ENCODE measurements at regions not wholly inside any gene's neighbourhood (a gene's known extent, or its start where the extent isn't known, plus 50 kb on each side); places are given as distances from the start of the nearest gene placed in this dataset.
"Not testable (repeated sequence)": the region's sequence is repeated elsewhere in the genome, so short reads cannot be mapped to it uniquely, and the experiment has no call there.

DNA sequence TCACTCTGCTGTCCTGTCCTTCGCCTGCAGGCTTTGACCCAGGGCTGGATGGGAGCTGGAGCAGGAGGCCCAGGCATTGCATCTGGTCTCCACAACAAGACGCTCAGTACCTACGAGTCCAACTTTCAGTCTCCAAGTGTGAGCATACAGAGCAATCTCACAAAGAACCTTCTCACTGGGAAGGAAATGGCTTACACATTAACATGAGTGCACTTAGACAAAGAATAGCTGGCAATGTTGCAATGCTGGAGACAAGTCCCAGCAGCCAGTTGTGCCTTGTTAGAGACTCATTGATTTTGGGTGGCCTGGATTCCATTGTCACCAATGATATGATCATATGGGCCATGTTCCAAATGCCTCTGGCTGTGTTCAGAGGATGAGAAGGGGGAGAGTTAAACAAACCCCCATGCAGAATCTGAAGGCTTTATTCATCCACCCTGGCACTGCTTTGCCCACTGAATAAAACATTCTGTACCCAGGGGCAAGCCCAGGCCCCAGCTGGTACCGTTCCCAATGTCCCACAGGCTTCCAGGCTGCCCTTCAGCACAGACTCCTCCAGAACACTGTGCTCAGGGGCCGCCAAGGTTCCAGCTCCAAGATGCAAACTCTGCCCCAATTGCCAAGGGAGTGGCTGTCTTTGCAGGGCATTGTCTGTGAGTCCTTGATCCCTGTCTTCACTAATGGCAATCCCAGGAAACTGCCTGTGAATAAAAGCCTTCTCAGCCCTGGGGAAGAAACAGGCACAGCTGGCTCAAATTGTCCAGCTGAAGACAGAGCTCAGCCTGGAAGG is 185.5 kb downstream of the HSD17B3 start:
- Histone ChIP-seq H3K4me3 (ENCODE audit: low read length in 2 of 2) (no peak overlapping the region), H3K27me3 (ENCODE audit: control insufficient read depth in 1 of 2, insufficient read depth in 2 of 2, low read length in 1 of 2) (no peaks in the 10 kb centered on the region), H3K27ac (ENCODE audit: low read depth in 1 of 2, low read length in 2 of 2) (no peak overlapping the region), H3K9me3 (ENCODE audit: control insufficient read depth, low read length) (no peaks in the 10 kb centered on the region), H3K4me1 (ENCODE audit: control insufficient read depth in 1 of 2, insufficient read depth in 2 of 2, low read length in 2 of 2) (no peaks in the 10 kb centered on the region), H3K36me3 (ENCODE audit: control insufficient read depth in 1 of 2, insufficient read depth in 2 of 2, low read length in 1 of 2) (no peaks in the 10 kb centered on the region)
- DNase-seq (no peak), ATAC-seq (ENCODE audit: low FRiP score) (no peak)
- intact Hi-C loops (cut with DNase I) = no loop called here
- WGBS, 2 donors = 66 to 86% methylated on average over 5 of the region's 5 CpGs

DNA sequence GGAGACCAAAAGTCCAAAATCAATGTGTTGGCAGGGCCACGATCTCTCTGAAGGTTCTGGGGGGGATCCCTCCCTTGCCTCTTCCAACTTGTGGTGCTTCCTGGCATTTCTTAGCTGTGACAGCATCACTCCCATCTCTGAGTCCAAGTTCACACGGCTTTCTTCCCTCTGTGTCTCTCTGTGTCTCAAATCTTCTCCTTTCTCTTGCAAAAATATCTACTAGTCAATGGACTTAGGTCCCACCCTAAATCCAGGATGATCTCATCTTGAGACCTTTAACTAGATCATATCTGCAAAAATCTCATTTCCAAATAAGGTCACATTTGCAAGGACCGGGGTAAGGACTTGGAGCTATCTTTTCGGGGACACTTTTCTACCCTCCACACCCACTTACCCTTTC is 186.1 kb downstream of the HSD17B3 start:
- 85 to 88% methylated on average over 4 of the region's 4 CpGs for WGBS, 2 donors
- ATAC-seq (ENCODE audit: low FRiP score) = no peak
- intact Hi-C loops (cut with DNase I) = no loop called here
- Histone ChIP-seq H3K36me3 (ENCODE audit: control insufficient read depth in 1 of 2, insufficient read depth in 2 of 2, low read length in 1 of 2) (no peaks in the 10 kb centered on the region), H3K4me3 (ENCODE audit: low read length in 2 of 2) (no peak overlapping the region), H3K27ac (ENCODE audit: low read depth in 1 of 2, low read length in 2 of 2) (no peak overlapping the region), H3K27me3 (ENCODE audit: control insufficient read depth in 1 of 2, insufficient read depth in 2 of 2, low read length in 1 of 2) (no peaks in the 10 kb centered on the region), H3K9me3 (ENCODE audit: control insufficient read depth, low read length) (no peaks in the 10 kb centered on the region), H3K4me1 (ENCODE audit: control insufficient read depth in 1 of 2, insufficient read depth in 2 of 2, low read length in 2 of 2) (no peaks in the 10 kb centered on the region)
- DNase-seq = no peak

DNA sequence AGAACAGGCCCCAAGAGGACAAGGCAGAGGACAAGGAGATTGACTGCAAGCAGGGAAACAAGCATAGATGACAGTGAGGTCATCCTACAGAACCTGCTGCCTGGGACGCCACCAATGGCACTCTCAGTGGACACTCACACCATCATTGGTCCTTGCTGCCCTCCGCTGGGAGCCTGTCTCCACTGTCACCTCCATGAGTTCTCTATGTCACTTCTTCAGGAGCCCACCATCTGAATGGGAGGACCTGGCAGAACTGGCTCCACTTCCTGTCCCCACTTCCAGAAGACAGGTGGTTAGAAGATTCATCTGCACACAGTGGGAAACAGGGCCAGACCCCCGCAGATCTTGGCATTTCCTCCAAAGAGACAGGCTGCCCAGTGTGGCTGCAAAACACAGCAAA is 188.9 kb downstream of the HSD17B3 start:
- Histone ChIP-seq H3K27me3 (ENCODE audit: control insufficient read depth in 1 of 2, insufficient read depth in 2 of 2, low read length in 1 of 2) (no peaks in the 10 kb centered on the region), H3K4me3 (ENCODE audit: low read length in 2 of 2) (no peak overlapping the region), H3K27ac (ENCODE audit: low read depth in 1 of 2, low read length in 2 of 2) (no peak overlapping the region), H3K4me1 (ENCODE audit: control insufficient read depth in 1 of 2, insufficient read depth in 2 of 2, low read length in 2 of 2) (no peaks in the 10 kb centered on the region), H3K9me3 (ENCODE audit: control insufficient read depth, low read length) (peaks cover 2% of the 10 kb centered on the region), H3K36me3 (ENCODE audit: control insufficient read depth in 1 of 2, insufficient read depth in 2 of 2, low read length in 1 of 2) (no peaks in the 10 kb centered on the region)
- intact Hi-C loops (cut with DNase I) = no loop called here
- 93 to 94% methylated on average over 3 of the region's 3 CpGs for WGBS, 2 donors
- DNase-seq (no peak), ATAC-seq (ENCODE audit: low FRiP score) (no peak)

DNA sequence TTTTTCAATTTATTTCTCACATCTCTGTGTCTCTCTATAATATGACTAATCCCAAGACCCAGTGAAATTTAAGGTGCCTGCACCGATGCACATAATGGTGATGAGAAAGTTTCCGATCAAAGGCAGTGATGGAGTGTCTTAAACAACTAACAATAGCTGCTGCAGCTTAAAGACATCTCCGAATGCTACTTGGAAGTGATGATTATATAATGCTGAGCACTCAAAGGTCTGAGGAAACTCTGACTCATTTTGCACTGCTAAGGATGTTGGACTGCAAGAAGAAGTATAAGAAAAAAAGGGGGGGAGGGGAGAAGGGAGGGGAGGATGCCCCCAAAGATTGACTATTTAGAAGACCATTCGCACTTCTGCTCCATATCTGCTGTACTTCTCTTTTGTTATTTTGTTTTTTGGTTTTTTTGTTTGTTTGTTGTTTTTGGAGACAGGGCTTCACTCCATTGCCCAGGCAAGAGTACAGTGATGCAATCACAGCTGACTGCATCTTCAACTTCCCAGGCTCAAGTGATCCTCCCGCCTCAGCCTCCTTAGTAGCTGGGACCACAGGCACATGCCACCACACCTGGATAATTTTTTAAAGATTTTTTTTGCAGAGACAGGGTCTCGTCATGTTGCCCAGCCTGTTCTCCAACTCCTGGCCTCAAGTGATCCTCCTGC is 192.2 kb downstream of the HSD17B3 start:
- H3K27me3 ChIP-seq (ENCODE audit: control insufficient read depth in 1 of 2, insufficient read depth in 2 of 2, low read length in 1 of 2) = no peaks in the 10 kb centered on the region
- H3K36me3 ChIP-seq (ENCODE audit: control insufficient read depth in 1 of 2, insufficient read depth in 2 of 2, low read length in 1 of 2) = no peaks in the 10 kb centered on the region
- H3K4me3 ChIP-seq (ENCODE audit: low read length in 2 of 2) = no peak overlapping the region
- no peak for DNase-seq
- WGBS, 2 donors = 74 to 75% methylated on average over 6 of the region's 6 CpGs
- no peak overlapping the region for H3K27ac ChIP-seq (ENCODE audit: low read depth in 1 of 2, low read length in 2 of 2)
- no peak for ATAC-seq (ENCODE audit: low FRiP score)
- peaks cover 5% of the 10 kb centered on the region for H3K9me3 ChIP-seq (ENCODE audit: control insufficient read depth, low read length)
- intact Hi-C loops (cut with DNase I) = no loop called here
- H3K4me1 ChIP-seq (ENCODE audit: control insufficient read depth in 1 of 2, insufficient read depth in 2 of 2, low read length in 2 of 2) = no peaks in the 10 kb centered on the region

DNA sequence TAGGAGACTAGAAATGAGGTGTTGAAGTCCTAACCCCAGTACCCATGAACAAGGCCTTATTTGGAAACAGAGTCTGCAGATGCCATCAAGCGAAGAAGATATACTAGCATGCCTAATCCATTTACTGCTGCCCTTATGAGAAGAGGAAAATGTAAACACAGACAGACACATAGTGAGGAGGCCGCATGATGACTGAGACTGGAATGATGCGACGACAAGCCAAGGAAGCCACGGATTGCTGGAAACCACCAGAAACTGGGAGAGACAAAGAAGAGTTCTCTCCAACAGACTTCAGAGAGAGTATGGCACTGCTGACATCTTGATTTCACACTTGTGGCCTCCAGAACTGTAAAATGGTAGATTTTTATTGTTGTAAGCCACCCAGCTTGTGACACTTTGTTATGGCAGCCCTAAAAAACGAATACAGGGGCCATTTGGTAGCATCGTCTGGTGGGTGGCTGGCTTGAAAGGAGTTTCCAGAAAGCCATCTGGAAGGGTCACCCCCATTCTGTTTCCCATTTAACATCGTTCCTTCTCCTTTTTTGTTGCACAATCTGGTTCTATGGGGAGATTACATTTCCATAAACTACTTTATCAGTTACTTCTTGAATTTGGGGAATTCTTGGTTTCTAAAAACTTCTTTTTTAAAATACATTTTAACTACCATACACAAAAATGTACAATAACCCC is 193.1 kb downstream of the HSD17B3 start:
- Histone ChIP-seq H3K4me3 (ENCODE audit: low read length in 2 of 2) (no peak overlapping the region), H3K9me3 (ENCODE audit: control insufficient read depth, low read length) (peaks cover 5% of the 10 kb centered on the region), H3K36me3 (ENCODE audit: control insufficient read depth in 1 of 2, insufficient read depth in 2 of 2, low read length in 1 of 2) (no peaks in the 10 kb centered on the region), H3K4me1 (ENCODE audit: control insufficient read depth in 1 of 2, insufficient read depth in 2 of 2, low read length in 2 of 2) (no peaks in the 10 kb centered on the region), H3K27me3 (ENCODE audit: control insufficient read depth in 1 of 2, insufficient read depth in 2 of 2, low read length in 1 of 2) (no peaks in the 10 kb centered on the region), H3K27ac (ENCODE audit: low read depth in 1 of 2, low read length in 2 of 2) (no peak overlapping the region)
- 95% methylated on average over 8 of the region's 8 CpGs for WGBS, 2 donors
- DNase-seq (no peak), ATAC-seq (ENCODE audit: low FRiP score) (no peak)
- intact Hi-C loops (cut with DNase I) = no loop called here

DNA sequence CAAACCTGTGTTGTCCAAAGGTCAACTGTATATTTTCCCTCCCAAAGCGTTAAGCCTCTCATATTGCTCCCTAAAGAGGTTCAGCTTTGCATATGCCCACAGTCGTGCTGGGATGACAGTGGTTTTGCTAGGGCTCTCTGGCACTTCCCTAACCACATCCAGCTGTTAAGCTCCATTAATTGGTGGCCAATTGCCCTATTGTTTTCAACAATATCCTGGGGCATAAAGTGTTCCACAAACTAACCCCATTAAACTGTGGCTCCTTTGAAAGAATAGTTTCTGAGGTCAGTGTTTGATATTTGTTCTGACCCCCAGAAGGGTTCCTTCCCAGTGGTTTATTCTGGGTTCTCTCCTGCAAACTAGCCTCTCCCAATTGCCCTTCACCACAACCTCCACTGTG is 194.5 kb downstream of the HSD17B3 start:
- Histone ChIP-seq H3K27me3 (ENCODE audit: control insufficient read depth in 1 of 2, insufficient read depth in 2 of 2, low read length in 1 of 2) (no peaks in the 10 kb centered on the region), H3K4me1 (ENCODE audit: control insufficient read depth in 1 of 2, insufficient read depth in 2 of 2, low read length in 2 of 2) (no peaks in the 10 kb centered on the region), H3K36me3 (ENCODE audit: control insufficient read depth in 1 of 2, insufficient read depth in 2 of 2, low read length in 1 of 2) (no peaks in the 10 kb centered on the region), H3K27ac (ENCODE audit: low read depth in 1 of 2, low read length in 2 of 2) (no peak overlapping the region), H3K9me3 (ENCODE audit: control insufficient read depth, low read length) (peaks cover 5% of the 10 kb centered on the region), H3K4me3 (ENCODE audit: low read length in 2 of 2) (no peak overlapping the region)
- intact Hi-C loops (cut with DNase I) = no loop called here
- ATAC-seq (ENCODE audit: low FRiP score) (no peak), DNase-seq (no peak)
- 75 to 86% methylated on average over 2 of the region's 2 CpGs for WGBS, 2 donors

DNA sequence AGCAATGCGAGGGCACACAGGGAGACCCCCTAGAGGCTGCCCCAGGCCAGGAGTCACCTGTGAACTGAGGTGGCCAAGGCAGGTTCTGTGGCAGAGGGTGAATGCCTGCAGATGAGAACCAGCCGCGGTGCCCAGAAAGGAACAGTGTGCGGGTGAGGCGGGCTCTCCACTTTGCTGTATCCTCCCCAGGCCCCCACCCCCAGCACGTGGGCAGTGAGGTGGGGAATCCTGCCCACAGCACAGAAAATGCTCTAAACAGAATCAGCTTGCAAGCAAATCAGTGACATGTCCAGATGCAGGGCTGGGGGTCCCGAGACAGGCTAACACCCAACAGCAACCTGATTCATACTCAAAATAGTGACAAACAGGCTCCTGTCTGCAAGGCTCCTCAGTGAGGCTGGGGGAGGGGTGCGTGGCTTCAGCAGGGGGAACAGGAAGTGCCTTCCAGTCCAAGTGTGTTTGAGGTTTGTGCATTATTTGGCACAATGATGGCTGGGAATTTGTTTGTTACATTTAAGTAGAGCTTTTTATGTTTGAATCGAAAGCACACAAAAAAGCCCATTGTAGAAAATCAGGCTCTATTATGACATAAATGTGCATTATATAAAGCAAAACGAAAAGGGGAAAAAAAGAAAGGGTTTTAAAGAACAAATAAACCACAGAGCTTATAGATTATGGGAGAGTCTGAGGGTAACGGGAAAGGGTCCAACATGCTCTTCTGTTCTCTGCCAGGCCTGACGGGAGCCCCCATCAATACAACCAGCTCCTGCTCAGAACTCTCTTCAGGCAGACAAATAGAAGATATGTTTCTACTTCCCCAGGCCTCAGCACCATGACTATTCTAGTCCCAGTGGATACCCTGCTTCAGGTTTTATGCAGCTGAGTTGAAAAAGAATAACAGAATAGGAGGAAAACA is 201.3 kb downstream of the HSD17B3 start:
- WGBS, 2 donors = 73 to 74% methylated on average over 12 of the region's 12 CpGs
- Histone ChIP-seq H3K9me3 (ENCODE audit: control insufficient read depth, low read length) (no peaks in the 10 kb centered on the region), H3K4me1 (ENCODE audit: control insufficient read depth in 1 of 2, insufficient read depth in 2 of 2, low read length in 2 of 2) (no peaks in the 10 kb centered on the region), H3K36me3 (ENCODE audit: control insufficient read depth in 1 of 2, insufficient read depth in 2 of 2, low read length in 1 of 2) (no peaks in the 10 kb centered on the region), H3K4me3 (ENCODE audit: low read length in 2 of 2) (no peak overlapping the region), H3K27ac (ENCODE audit: low read depth in 1 of 2, low read length in 2 of 2) (no peak overlapping the region), H3K27me3 (ENCODE audit: control insufficient read depth in 1 of 2, insufficient read depth in 2 of 2, low read length in 1 of 2) (no peaks in the 10 kb centered on the region)
- intact Hi-C loops (cut with DNase I) = no loop called here
- DNase-seq (peak in 1 of 2 donors; percentile 73), ATAC-seq (ENCODE audit: low FRiP score) (no peak)

DNA sequence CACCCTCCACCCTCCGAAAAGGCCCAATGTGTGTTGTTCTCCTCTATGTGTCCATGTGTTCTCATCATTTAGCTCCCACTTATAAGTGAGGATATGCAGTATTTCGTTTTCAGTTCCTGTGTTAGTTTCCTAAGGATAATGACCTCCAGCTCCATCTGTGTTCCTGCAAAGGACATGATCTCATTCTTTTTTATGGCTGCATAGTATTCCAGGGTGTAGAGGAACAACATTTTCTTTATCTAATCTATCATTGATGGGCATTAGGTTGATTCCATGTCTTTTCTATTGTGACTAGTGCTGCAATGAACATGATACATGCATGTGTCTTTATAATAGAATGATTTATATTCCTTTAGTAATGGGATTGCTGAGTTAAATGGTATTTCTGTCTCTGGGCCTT is 211.3 kb downstream of the HSD17B3 start:
- intact Hi-C loops (cut with DNase I) = loop anchor here in 1 of 2 donors (5.0 kb wide), 1 partner anchor 678 kb away; no protein-coding TSS in a partner anchor
- 86 to 93% methylated on average over 2 of the region's 2 CpGs for WGBS, 2 donors

More for the DNA sequence above, 211.3 kb downstream of the HSD17B3 start:
- not testable (repeated sequence) for H3K36me3 ChIP-seq (ENCODE audit: control insufficient read depth in 1 of 2, insufficient read depth in 2 of 2, low read length in 1 of 2); H3K4me1 ChIP-seq (ENCODE audit: control insufficient read depth in 1 of 2, insufficient read depth in 2 of 2, low read length in 2 of 2); H3K27me3 ChIP-seq (ENCODE audit: control insufficient read depth in 1 of 2, insufficient read depth in 2 of 2, low read length in 1 of 2); H3K4me3 ChIP-seq (ENCODE audit: low read length in 2 of 2); DNase-seq; H3K27ac ChIP-seq (ENCODE audit: low read depth in 1 of 2, low read length in 2 of 2); ATAC-seq (ENCODE audit: low FRiP score); H3K9me3 ChIP-seq (ENCODE audit: control insufficient read depth, low read length)

Measured in aorta (tissue), 5 donors.